ENCODE measurements at regions not wholly inside any gene's neighbourhood (a gene's known extent, or its start where the extent isn't known, plus 50 kb on each side); places are given as distances from the start of the nearest gene placed in this dataset.

DNA sequence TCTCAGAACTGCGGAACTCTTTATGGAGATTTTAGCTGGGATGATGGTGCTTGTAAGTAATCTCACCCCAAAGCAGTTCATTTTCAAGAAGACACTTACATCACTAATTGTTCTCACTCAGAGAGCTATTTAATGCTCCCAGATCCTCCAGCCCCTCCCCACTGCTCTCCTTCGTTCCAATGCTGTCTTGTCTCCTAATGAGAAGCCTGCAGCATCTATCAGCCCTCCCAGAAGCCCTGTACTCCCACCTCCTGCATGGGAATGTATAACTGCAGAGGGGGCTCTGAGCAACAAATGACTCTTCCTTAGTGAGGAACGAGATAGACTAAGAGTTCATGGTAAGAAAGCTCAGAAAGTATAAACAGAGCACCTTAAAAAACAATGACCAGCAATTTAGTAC is 377.4 kb upstream of the RUNX1 start:
- Histone ChIP-seq H3K4me1 (ENCODE audit: insufficient read depth, low read length) (no peaks in the 10 kb centered on the region; the same call in 1 of the 2 replicates), H3K79me1 (ENCODE audit: insufficient read depth, low read depth, low read length, poor library complexity, severe bottlenecking) (no peaks in the 10 kb centered on the region), H2AK5ac (ENCODE audit: insufficient read length, low read length) (no peak overlapping the region), H4K91ac (ENCODE audit: insufficient read length, low read depth, low read length) (no peak overlapping the region), H2BK120ac (ENCODE audit: low read depth, low read length, poor library complexity, severe bottlenecking) (no peak overlapping the region), H2AFZ (ENCODE audit: low read length) (no peak overlapping the region), H3T11ph (ENCODE audit: low read length) (no peak overlapping the region), H2BK12ac (ENCODE audit: insufficient read length, low read depth, low read length) (no peak overlapping the region), H3K4ac (ENCODE audit: low read depth, low read length) (no peak overlapping the region), H3K23ac (ENCODE audit: insufficient read length, low read depth, low read length) (no peak overlapping the region), H4K5ac (ENCODE audit: insufficient read length, low read depth, low read length) (no peak overlapping the region), H3K4me2 (ENCODE audit: insufficient read depth, insufficient read length, low read length) (no peak overlapping the region), H2BK15ac (ENCODE audit: low read depth, low read length) (no peak overlapping the region), H2BK20ac (ENCODE audit: low read depth, low read length, poor library complexity, severe bottlenecking) (no peak overlapping the region), H3K14ac (ENCODE audit: insufficient read depth, low read length) (no peak overlapping the region), H3K27ac (ENCODE audit: insufficient read length, low read depth, low read length) (no peak overlapping the region), H4K20me1 (ENCODE audit: control insufficient read depth, insufficient read depth, insufficient read length) (no peaks in the 10 kb centered on the region), H2BK5ac (ENCODE audit: insufficient read length, low read length) (no peak overlapping the region), H3K56ac (ENCODE audit: insufficient read length, low read depth, low read length) (no peak overlapping the region), H3K18ac (ENCODE audit: insufficient read length, low read depth, low read length) (no peak overlapping the region), H3K79me2 (ENCODE audit: insufficient read depth, low read length) (no peaks in the 10 kb centered on the region), H3K23me2 (ENCODE audit: insufficient read length, low read depth, low read length, poor library complexity, severe bottlenecking) (no peaks in the 10 kb centered on the region), H3K27me3 (ENCODE audit: insufficient read depth, low read length) (no peaks in the 10 kb centered on the region), H4K8ac (replicated peaks; ENCODE audit: insufficient read length, low read depth, low read length) (no peak overlapping the region), H3K9ac (ENCODE audit: extremely low read depth, insufficient read length, low read length) (no peak overlapping the region), H3K9me3 (ENCODE audit: control insufficient read depth, low read depth, low read length) (no peaks in the 10 kb centered on the region)
- Mint-ChIP-seq H3K36me3 (ENCODE audit: insufficient read depth in 1 of 3, low read depth in 3 of 3) (peaks cover 17 to 20% (median 19%) of the 10 kb centered on the region in 3 experiments), H3K9me3 (peaks cover 24 to 25% of the 10 kb centered on the region in 2 experiments), H3K4me3 (no peak overlapping the region), H3K27me3 (ENCODE audit: low read depth) (peaks cover 2% of the 10 kb centered on the region), H3K27ac (no peak overlapping the region; a peak in 2 of 7 replicates), H3K4me1 (peaks cover 15 to 16% of the 10 kb centered on the region in 2 experiments)
- TF ChIP-seq, protein P1, sequence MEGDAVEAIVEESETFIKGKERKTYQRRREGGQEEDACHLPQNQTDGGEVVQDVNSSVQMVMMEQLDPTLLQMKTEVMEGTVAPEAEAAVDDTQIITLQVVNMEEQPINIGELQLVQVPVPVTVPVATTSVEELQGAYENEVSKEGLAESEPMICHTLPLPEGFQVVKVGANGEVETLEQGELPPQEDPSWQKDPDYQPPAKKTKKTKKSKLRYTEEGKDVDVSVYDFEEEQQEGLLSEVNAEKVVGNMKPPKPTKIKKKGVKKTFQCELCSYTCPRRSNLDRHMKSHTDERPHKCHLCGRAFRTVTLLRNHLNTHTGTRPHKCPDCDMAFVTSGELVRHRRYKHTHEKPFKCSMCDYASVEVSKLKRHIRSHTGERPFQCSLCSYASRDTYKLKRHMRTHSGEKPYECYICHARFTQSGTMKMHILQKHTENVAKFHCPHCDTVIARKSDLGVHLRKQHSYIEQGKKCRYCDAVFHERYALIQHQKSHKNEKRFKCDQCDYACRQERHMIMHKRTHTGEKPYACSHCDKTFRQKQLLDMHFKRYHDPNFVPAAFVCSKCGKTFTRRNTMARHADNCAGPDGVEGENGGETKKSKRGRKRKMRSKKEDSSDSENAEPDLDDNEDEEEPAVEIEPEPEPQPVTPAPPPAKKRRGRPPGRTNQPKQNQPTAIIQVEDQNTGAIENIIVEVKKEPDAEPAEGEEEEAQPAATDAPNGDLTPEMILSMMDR (conservative IDR thresholded peaks at IDR 0.05), result no peak
- DNase-seq, result no peak
- no CpG with 5 or more reads among the region's 3 CpGs for WGBS (ENCODE audit: extremely low coverage, insufficient read length, low lambda C conversion rate)

Data from H9 (cell line).